HG03565 (cell line): ENCODE measurements at regions not wholly inside any gene's neighbourhood (a gene's known extent, or its start where the extent isn't known, plus 50 kb on each side); places are given as distances from the start of the nearest gene placed in this dataset.
A peak's percentile ranks its signal among the peaks of the same experiment; 100 is the strongest.
"Not testable (repeated sequence)": the region's sequence is repeated elsewhere in the genome, so short reads cannot be mapped to it uniquely, and the experiment has no call there.

Experiments used
- ATAC-seq: cut with Tn5 transposase; IDR thresholded peaks from one replicate; pipeline ENCODE4 v1.9.1; 2021; ENCODE audit warnings: mild to moderate bottlenecking, moderate library complexity; ENCODE audit not compliant: unreplicated experiment

GRCh38 chr6:14997507-14997906 lies 248.4 kb upstream of the JARID2 start:
- no peak for ATAC-seq

DNA sequence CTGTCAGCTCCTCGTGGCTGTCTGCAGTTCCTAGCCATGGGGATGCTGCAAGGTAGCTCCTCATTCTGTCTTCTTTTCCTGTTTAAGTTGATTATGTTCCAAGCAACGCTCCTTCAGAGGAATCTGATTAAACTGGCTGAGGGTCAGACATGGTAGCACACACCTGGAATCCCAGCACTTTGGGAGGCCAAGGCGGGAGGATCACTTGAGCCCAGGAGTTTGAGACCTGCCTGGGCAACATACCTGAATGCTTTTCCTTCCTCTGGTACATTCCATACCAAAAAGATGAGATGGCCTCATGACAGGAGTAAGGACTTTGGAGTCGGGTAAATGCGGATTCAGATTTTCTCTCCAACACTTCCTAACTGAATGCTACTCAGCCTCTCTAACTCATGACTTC lies 246.8 kb upstream of the JARID2 start:
- ATAC-seq: no peak

- no peak for ATAC-seq
These were observed 244.5 kb upstream of the JARID2 start for GRCh38 chr6:15001326-15001910.

DNA sequence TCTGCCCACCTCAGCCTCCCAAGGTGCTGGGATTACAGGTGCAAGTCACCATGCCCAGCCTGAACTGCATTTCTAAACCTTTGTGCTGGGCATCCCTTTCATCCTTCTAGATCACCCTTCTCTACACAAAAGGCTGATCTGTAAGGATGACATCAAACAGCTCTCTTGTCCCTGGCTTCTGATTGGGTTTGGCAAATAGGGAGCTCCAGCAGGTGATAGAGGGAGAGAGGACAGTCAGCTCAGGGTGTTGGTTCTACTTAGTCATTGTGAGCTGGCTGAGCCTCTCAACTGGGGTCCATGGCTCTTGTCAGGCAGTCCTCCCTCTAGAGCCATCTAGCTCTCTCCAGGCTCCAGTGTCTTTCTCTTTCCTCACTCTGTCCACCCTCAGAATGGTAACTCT lies 237.6 kb upstream of the JARID2 start:
- ATAC-seq: no peak

GRCh38 chr6:15014958-15015357 lies 230.9 kb upstream of the JARID2 start:
- ATAC-seq: no peak

GRCh38 chr6:15016813-15017212 lies 229.1 kb upstream of the JARID2 start:
- no peak for ATAC-seq

DNA sequence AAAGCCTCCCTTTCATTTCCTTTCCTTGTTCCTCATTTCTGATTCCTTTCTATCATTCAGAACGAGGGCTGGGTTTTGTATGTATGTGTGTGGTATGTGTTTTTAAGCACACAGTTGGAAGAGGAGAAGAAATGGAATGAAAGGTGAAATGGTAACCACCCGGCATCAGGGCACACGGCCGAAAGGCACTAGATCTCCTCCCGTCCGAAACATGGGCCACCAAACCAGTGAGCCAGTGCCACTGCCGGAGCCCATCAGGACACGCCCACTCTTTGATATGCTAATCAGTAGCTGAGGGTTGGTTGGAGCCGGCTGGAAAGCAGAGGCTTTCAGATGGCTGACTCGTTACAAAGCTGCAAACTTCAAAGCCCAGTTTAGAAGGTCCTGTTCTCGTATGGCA lies 228.6 kb upstream of the JARID2 start:
- no peak for ATAC-seq

DNA sequence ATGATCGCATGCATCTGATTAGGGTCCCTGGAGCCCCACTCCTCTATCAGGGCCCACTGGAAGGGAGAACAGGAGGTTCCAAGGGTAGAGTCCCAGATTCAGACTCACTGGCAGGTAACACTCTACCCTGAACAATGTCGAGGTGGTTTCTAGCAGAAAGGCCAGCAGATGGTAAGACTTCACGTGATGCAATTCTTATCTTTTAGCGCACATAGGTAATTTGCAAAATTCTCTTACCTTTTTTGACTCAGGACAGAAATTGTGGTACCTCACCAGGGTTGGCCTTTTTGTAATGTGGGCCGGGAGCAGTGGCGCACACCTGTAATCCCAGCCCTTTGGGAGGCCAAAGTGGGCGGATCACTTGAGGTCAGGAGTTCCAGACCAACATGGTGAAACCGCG lies 228.1 kb upstream of the JARID2 start:
- no peak for ATAC-seq

DNA sequence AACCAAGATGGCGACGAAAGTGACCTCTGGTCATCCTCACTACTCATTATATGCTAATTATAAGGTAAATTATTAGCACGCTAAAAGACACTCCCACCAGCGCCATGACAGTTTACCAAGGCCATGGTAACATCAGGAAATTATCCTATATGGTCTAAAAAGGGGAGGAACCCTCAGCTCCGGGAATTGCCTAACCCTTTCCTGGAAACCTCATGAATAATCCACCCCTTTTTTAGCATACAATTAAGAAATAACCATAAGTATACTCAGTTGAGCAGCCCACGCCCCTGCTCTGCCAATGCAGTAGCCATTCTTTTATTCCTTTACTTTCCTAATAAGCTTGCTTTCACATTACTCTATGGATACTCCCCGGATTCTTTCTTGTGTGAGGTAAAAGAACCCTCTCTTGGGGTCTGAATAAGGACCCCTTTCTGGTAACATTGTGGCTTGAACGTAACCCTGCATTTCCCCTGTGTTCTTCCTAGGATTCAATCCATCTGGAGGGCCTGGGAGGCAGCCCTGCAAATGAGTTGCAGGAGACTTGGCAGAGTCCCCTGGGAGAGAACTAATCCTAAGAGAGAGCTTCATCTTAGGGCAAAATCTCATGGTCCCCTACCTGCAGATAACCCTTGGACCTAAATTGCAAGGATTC lies 225.6 kb upstream of the JARID2 start:
- no peak for ATAC-seq

DNA sequence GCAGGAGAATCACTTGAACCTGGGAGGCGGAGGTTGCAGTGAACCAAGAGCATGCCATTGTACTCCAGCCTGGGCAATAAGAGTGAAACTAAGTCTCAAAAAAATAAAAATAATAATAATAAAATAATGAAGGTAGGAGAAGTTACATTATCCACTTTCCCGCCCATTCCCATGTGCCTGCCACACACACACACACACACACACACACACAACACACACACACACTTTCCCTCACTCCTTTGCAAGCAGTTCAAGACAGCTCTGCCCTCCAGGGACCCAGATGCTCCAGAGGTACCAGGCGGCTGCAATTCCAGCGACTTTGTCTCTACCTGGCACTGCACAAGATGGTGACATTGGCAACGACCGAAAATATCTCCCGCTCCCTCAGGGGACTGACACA lies 224.8 kb upstream of the JARID2 start:
- no peak for ATAC-seq

DNA sequence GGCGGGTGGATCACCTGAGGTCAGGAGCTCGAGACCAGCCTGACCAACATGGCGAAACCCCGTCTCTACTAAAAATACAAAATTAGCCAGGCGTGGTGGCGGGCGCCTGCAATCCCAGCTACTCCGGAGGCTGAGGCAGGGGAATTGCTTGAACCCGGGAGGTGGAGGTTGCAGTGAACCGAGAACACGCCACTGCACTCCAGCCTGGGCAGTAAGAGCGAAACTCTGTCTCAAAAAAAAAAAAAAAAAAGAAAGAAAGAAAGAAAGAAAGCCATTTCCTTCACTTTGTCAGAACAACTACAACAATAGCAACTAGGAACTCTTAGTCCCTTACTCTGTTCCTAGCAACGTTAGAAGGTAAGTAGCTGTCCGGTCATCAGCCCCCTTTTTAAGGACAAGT lies 222.9 kb upstream of the JARID2 start:
- ATAC-seq: not testable (repeated sequence)

DNA sequence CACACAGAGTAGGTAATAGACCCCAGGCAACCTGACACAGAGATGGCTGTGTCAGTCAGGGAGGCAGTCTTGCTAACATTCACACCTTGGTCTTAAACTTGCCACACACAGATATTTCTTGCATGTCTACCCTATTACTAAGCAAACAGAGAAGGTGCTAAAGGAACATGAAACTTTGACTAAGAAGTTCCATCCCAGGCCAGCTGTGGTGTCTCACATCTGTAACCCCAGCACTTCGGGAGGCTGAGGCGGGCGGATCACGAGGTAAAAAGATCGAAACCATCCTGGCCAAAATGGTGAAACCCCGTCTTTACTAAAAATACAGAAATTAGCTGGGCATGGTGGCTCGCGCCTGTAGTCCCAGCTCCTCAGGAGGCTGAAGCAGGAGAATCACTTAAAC lies 222.4 kb upstream of the JARID2 start:
- ATAC-seq: peak; percentile 86

DNA sequence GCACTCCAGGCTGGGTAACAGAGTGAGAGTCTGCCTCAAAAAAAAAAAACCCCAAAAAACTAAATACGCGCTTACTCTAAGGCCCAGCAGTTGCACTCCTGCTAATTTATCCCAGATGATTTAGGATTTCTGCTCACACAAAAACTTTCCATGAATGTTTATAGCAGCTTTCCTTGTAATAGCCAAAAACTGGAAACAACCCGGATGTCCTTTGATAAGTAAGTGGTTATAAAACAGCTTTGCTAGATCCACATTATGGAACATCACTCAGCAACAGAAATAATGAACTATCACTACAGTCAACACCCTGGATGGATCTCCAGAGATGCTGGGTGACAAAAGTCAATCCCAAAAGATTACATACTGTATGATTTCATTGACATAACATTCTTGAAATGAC lies 220.4 kb upstream of the JARID2 start:
- no peak for ATAC-seq

- no peak for ATAC-seq
These were observed 219.0 kb upstream of the JARID2 start for GRCh38 chr6:15026832-15027231.

DNA sequence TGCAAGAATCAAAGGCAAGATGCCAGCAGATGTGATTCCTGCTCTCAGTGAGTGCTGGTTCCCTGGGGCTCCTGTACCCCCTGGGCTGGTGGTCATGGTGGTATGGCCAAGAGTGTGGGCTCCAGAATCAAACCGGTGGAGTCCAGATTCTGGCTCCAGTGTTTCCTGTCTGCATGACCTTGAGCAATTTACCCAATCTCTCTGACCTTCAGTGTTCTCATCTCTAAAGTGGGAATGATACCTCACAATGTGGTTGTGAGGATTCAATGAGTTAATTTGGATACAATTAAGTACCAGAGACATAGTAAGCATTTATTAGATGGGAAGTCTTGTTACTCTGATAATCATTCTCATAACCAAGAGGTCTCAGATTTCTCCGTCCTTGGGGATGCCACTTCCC lies 218.4 kb upstream of the JARID2 start:
- ATAC-seq: no peak

DNA sequence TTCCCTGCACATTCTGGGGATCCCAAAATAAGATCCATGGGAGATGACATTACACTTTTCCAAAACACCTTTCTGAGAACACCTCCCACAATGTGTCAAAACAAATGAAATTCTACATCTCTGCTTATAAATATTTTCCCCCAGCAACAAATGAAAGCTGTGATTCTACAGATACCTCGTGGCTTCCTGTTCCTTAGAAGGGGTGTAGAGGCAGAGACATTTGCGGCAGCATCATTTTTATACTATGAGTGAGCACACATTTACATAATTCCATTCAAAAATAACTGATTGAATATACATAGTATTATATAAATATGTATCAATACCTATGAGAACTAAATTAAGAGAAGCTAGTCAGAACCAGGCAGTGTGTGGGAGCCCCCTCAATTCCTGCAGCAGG lies 213.9 kb upstream of the JARID2 start:
- ATAC-seq: no peak

- no peak for ATAC-seq
These were observed 212.0 kb upstream of the JARID2 start for GRCh38 chr6:15033850-15034203.

GRCh38 chr6:15036690-15037245 lies 209.1 kb upstream of the JARID2 start:
- ATAC-seq: no peak

DNA sequence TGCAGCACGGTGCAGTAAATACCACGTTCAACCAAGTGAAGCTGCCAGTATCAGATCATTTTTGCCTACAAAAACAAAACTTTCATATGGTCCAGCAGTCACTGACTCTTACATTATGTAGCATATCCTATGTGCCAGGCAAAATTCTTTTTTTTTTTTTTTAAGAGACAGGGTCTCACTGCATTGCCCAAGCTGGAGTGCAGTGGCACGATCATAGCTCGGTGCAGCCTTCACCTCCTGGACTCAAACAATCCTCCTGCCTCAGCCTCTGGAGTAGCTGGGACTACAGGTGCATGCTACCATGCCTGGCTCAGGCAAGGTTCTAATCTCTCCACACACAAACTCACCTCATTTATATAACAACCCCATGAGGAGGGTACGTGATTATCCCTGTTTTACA lies 208.6 kb upstream of the JARID2 start:
- ATAC-seq: no peak

GRCh38 chr6:15038013-15038791 lies 207.7 kb upstream of the JARID2 start:
- ATAC-seq: no peak

DNA sequence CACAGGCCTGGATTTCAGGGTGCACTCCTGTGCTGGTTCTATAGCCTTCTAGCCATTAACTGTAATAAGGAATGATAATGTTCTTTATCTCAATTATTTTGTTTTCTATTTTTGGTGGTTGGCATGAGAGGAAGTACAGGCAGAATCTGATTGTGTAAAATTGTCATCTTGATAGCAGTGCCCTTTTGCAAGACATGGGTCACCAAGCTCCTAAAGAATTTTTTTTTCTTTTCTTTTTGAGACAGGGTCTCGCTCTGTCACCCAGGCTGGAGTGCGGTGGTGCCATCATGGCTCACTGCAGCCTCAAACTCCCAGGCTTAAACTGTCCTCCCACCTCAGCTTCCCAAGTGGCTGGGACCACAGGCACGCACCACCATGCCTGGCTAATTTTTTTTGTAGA lies 206.7 kb upstream of the JARID2 start:
- ATAC-seq: no peak

- no peak for ATAC-seq
These were observed 202.9 kb upstream of the JARID2 start for GRCh38 chr6:15042938-15043337.
